Caco-2 (cell line): ENCODE measurements at regions not wholly inside any gene's neighbourhood (a gene's known extent, or its start where the extent isn't known, plus 50 kb on each side); places are given as distances from the start of the nearest gene placed in this dataset.

ENCODE experiments used
- BruUV-seq: library from RNA; stranded (reverse); fragments of 400-500 nt; replicated peaks from 2 replicates; lab custom pipeline; 2021; lab: Mats Ljungman, UMichigan
- CTCF ChIA-PET: fragments of 300-600 bp; sonication (Branson Sonifier 250); formaldehyde crosslinking; loops from one replicate; lab custom pipeline; 2022; ENCODE audit warnings: antibody characterized with exemption; lab: Charles Lee
- POLR2A ChIA-PET: fragments of 300-600 bp; sonication (Branson Sonifier 250); formaldehyde crosslinking; loops from one replicate; lab custom pipeline; 2022; ENCODE audit warnings: antibody characterized with exemption; lab: Charles Lee
- DNase-seq, 2 experiments: peaks; one replicate each; pipeline versions ENCODE4 v3.0.0 to v3.0.0-alpha.2; 2020 to 2022
- H3K27me3 ChIP-seq: replicated peaks from 2 replicates; pipeline ENCODE4 v1.6.0; 2011; ENCODE audit warnings: low read length; ENCODE audit not compliant: control insufficient read depth, insufficient read depth
- H3K36me3 ChIP-seq: 2 replicates; pipeline ENCODE4 v1.5.1; 2011; ENCODE audit warnings: low read length; ENCODE audit not compliant: control insufficient read depth, insufficient read depth
- H3K4me1 ChIP-seq: fragments of 250-450 bp; sonication (Bioruptor Pico); 2 replicates; pipeline ENCODE4 v1.5.1; 2020; ENCODE audit warnings: mild to moderate bottlenecking
- H3K4me3 ChIP-seq: 2 replicates; pipeline ENCODE4 v1.5.1; 2011; ENCODE audit warnings: low read depth, mild to moderate bottlenecking, control low read depth, low read length
- H3K9me3 ChIP-seq: fragments of 250-450 bp; sonication (Bioruptor Pico); 2 replicates; pipeline ENCODE4 v1.5.1; 2020; ENCODE audit warnings: mild to moderate bottlenecking, moderate library complexity
- H3K27ac Mint-ChIP-seq: one replicate; pipeline ENCODE4 v1.8.0; 2022; ENCODE audit warnings: mixed read lengths; ENCODE audit not compliant: unreplicated experiment
- H3K27me3 Mint-ChIP-seq: one replicate; pipeline ENCODE4 v1.8.0; 2022; ENCODE audit warnings: mixed read lengths; ENCODE audit not compliant: insufficient read depth, unreplicated experiment
- H3K36me3 Mint-ChIP-seq: one replicate; pipeline ENCODE4 v1.8.0; 2022; ENCODE audit warnings: mild to moderate bottlenecking, mixed read lengths; ENCODE audit not compliant: insufficient read depth, unreplicated experiment
- H3K4me1 Mint-ChIP-seq: one replicate; pipeline ENCODE4 v1.8.0; 2022; ENCODE audit warnings: low read depth, mixed read lengths; ENCODE audit not compliant: unreplicated experiment
- H3K4me3 Mint-ChIP-seq: one replicate; pipeline ENCODE4 v1.8.0; 2022; ENCODE audit warnings: mild to moderate bottlenecking, moderate library complexity, mixed read lengths; ENCODE audit not compliant: unreplicated experiment
- H3K9me3 Mint-ChIP-seq: one replicate; pipeline ENCODE4 v1.8.0; 2022; ENCODE audit warnings: mixed read lengths; ENCODE audit not compliant: unreplicated experiment
- CTCF ChIP-seq, 2 experiments: fragments of 200-600 bp in 1 of 2; IDR thresholded peaks; 1 replicate in 1 of 2; 2 replicates in 1 of 2; pipeline versions ENCODE4 v1.5.1 to v1.8.0; 2011 to 2022; ENCODE audit warnings: antibody characterized with exemption in 1 of 2, control low read depth in 1 of 2, inconsistent platforms in 1 of 2, low read depth in 1 of 2, low read length in 1 of 2, mild to moderate bottlenecking in 1 of 2, moderate library complexity in 1 of 2; ENCODE audit not compliant: insufficient read depth in 1 of 2, severe bottlenecking in 1 of 2, unreplicated experiment in 1 of 2
- intact Hi-C: fragments of 100-400 bp; cut with micrococcal nuclease; formaldehyde crosslinking; loops from one replicate; pipeline ENCODE4 v1.10.0; 2022; ENCODE audit not compliant: unreplicated experiment

DNA sequence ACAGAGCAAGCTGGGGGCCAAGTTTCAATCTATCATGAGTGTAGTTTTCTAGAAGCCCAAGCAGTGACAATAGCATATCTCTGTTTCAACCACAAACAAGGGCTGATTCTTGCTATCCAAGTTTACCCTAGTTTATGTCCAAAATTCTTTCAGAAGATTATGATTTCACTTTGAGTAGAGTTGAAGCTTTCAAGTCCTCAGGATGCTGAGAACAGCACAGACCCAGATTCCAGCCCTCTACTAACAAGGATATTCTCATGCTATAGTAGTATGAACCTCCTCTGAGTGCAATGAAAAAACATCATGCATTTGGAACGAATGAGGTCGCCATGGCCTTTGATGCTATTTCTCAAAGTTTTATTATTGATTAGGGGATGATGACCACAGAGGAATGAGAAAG, 344.1 kb upstream of the NPVF start:
- Mint-ChIP-seq H3K4me3 (no peak overlapping the region), H3K27ac (no peak overlapping the region), H3K4me1 (peaks cover 6% of the 10 kb centered on the region), H3K9me3 (no peaks in the 10 kb centered on the region), H3K27me3 (peaks cover 10% of the 10 kb centered on the region), H3K36me3 (no peaks in the 10 kb centered on the region)
- intact Hi-C loops, result no loop called here
- POLR2A ChIA-PET, result no interaction called here
- Histone ChIP-seq H3K9me3 (no peaks in the 10 kb centered on the region), H3K4me1 (no peaks in the 10 kb centered on the region), H3K4me3 (no peak overlapping the region), H3K27me3 (no peaks in the 10 kb centered on the region), H3K36me3 (no peaks in the 10 kb centered on the region)
- TF ChIP-seq CTCF (IDR thresholded peaks at IDR 0.05; ENCODE audit: insufficient read depth in 1 of 2, low read depth in 1 of 2, low read length in 1 of 2, severe bottlenecking in 1 of 2, unreplicated experiment in 1 of 2), result no peak
- DNase-seq, result no peak
- CTCF ChIA-PET, result no interaction called here
- BruUV-seq, result no TSS peak

GRCh38 chr7:25574828-25575227, 346.5 kb upstream of the NPVF start:
- Mint-ChIP-seq H3K9me3 (no peaks in the 10 kb centered on the region), H3K36me3 (no peaks in the 10 kb centered on the region), H3K27me3 (peaks cover 13% of the 10 kb centered on the region), H3K4me3 (no peak overlapping the region), H3K4me1 (no peaks in the 10 kb centered on the region), H3K27ac (no peak overlapping the region)
- no TSS peak for BruUV-seq
- intact Hi-C loops, result no loop called here
- no peak for TF ChIP-seq CTCF (IDR thresholded peaks at IDR 0.05; ENCODE audit: insufficient read depth in 1 of 2, low read depth in 1 of 2, low read length in 1 of 2, severe bottlenecking in 1 of 2, unreplicated experiment in 1 of 2)
- POLR2A ChIA-PET, result no interaction called here
- Histone ChIP-seq H3K4me1 (no peaks in the 10 kb centered on the region), H3K9me3 (no peaks in the 10 kb centered on the region), H3K4me3 (no peak overlapping the region), H3K36me3 (no peaks in the 10 kb centered on the region), H3K27me3 (no peaks in the 10 kb centered on the region; the same call in 1 of the 2 replicates)
- CTCF ChIA-PET, result no interaction called here
- no peak for DNase-seq

GRCh38 chr7:25575634-25576033, 347.3 kb upstream of the NPVF start:
- Histone ChIP-seq H3K36me3 (no peaks in the 10 kb centered on the region), H3K9me3 (no peaks in the 10 kb centered on the region), H3K4me3 (no peak overlapping the region), H3K27me3 (no peaks in the 10 kb centered on the region; the same call in 1 of the 2 replicates), H3K4me1 (no peaks in the 10 kb centered on the region)
- no peak for DNase-seq
- CTCF ChIA-PET, result no interaction called here
- POLR2A ChIA-PET, result no interaction called here
- H3K4me3 Mint-ChIP-seq, result no peak overlapping the region
- H3K36me3 Mint-ChIP-seq, result no peaks in the 10 kb centered on the region
- H3K27ac Mint-ChIP-seq, result no peak overlapping the region
- intact Hi-C loops, result no loop called here
- no peaks in the 10 kb centered on the region for H3K9me3 Mint-ChIP-seq
- H3K4me1 Mint-ChIP-seq, result no peaks in the 10 kb centered on the region
- BruUV-seq, result no TSS peak
- H3K27me3 Mint-ChIP-seq, result peaks cover 17% of the 10 kb centered on the region
- TF ChIP-seq CTCF (IDR thresholded peaks at IDR 0.05; ENCODE audit: insufficient read depth in 1 of 2, low read depth in 1 of 2, low read length in 1 of 2, severe bottlenecking in 1 of 2, unreplicated experiment in 1 of 2), result no peak
